ENCODE measurements at regions not wholly inside any gene's neighbourhood (a gene's known extent, or its start where the extent isn't known, plus 50 kb on each side); places are given as distances from the start of the nearest gene placed in this dataset.
"Not testable (repeated sequence)": the region's sequence is repeated elsewhere in the genome, so short reads cannot be mapped to it uniquely, and the experiment has no call there.

DNA sequence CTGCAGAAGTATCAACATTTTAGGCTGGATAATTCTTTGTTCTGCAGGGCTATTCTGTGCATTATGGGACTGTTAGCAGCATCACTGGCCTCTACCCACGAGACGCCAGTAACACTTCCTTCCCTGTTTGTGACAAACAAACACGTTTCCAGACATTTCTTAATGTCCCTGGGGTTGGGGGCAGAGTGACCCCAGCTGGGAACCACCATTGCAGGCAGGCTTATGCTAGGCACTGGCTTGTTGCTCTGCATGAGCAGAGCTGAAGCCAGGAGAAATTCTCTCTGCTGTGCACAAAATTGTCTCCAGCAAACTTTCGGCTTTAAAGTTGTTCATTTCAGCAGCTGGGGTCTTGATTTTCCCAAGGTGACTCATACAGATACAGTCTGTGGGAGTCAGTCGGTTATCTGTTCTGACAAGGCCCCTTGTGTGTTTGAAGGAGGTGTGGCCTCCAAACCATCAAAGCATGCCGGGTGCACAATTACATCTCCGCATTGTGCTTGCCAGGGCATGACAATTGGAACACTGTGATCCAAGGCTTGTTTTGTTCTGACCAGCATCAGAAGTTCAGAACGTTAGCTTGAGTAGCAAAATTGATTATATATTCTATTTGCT lies 156.4 kb upstream of the BOD1L1 start:
- H3K4me3 ChIP-seq (ENCODE audit: low read length), result no peak overlapping the region
- no peak for TF ChIP-seq ZNF274 (IDR thresholded peaks at IDR 0.05; ENCODE audit: low read depth, low read length)

DNA sequence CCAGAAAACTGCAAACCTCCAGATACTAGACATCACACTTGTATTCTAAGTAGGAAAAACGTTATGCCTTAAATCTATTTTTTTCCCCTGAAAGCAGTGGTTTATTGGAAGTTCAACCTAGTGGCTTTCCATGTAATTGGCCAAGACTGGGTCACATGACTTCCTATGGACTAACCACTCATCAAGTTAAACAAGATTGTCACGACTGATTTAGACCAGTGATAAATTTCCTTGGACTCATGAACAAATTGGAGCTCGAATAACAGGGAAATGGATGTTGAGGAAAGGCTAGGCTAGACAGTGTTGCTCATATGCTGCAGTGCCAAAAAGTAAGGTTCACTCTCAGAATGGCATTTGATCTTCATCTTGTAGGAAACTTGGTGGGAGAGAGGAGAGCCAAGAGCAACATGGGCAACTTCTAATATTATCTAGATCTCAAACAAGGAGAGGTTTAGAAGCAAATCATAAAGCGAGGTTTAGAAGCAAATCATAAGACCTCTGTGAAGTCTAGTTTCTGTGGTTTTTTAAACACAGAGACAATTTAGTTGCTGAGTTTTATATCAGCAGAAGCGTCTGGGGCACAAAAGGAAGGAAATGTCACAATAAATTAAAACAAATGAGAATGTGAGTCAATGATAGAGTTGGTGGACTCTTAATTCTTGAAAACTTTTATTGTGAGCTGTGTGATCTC lies 165.6 kb upstream of the BOD1L1 start:
- no peak overlapping the region for H3K4me3 ChIP-seq (ENCODE audit: low read length)
- no peak for TF ChIP-seq ZNF274 (IDR thresholded peaks at IDR 0.05; ENCODE audit: low read depth, low read length)

DNA sequence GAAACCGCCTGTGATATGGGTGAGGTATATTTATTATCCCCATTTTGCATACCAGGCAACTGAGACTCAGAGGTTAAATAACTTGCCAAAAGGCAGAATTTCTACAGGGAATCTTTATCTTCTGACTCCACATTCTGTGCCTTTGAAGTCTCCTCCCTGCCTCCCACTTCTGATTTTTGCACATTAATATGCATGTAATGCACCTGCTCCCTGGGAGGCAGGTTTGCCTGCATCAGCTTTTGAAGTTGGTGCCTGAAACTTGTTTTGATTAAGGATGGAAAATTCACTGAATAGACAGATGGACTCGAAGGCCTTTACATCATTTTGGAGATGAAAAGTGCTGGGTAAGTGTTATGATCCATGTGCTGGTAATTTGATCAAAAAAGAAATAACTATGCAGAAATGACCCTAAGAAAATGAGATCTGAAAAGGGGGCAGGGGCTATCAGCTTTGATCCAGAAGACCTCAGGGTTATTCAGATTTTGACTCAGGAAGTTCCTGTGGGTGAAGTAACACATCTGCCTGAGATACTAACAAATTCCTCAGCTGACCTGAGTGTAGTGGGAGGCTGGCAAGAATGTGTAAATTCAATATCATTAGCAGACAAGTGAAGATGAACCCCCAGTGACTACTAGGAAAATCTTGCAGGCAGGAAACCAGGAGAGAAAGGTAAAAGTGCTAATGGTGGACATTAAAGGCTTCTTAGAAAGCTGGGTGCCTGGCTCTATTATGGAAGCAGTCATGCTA lies 167.5 kb upstream of the BOD1L1 start:
- no peak for TF ChIP-seq ZNF274 (IDR thresholded peaks at IDR 0.05; ENCODE audit: low read depth, low read length)
- no peak overlapping the region for H3K4me3 ChIP-seq (ENCODE audit: low read length)

DNA sequence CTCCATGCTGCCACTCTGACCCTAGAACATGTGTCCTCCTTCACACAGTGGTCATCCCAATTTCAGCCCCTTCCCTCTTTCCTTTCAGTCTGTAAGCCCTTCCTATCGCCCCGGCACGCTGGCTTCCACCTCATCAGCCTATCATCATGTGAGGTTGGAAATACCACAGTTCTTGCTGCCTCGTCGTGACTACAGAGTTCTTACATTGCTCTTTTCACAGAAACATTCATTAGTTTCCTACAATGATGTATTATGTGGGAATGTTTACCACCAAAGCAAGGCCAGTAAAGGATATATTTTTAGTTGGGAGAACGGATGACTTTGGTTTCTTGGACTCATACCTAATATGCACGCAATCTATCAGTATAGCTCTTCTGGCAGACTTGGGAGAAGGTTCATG lies 169.5 kb upstream of the BOD1L1 start:
- H3K4me3 ChIP-seq (ENCODE audit: low read length), result no peak overlapping the region
- TF ChIP-seq ZNF274 (IDR thresholded peaks at IDR 0.05; ENCODE audit: low read depth, low read length), result no peak

DNA sequence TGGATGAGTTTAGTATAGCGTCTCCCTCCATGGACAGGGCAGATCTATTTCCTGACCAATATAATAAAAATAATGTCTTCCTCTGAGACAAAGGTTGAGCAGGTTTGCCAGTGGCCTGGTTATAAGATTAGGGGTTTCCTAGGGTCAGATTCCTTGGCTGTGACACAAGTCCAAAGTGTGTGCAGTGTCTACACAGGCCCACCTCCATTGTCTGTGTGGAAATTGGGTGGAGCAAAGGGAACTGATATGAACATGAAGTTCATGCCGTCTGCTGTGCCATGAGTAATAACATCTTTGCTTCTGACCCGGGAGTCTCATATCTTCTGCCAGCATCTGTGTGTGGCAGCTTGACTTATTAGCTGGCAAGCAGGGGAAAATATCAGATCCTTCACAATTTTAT lies 187.7 kb upstream of the BOD1L1 start:
- no peak for TF ChIP-seq ZNF274 (IDR thresholded peaks at IDR 0.05; ENCODE audit: low read depth, low read length)
- no peak overlapping the region for H3K4me3 ChIP-seq (ENCODE audit: low read length)

DNA sequence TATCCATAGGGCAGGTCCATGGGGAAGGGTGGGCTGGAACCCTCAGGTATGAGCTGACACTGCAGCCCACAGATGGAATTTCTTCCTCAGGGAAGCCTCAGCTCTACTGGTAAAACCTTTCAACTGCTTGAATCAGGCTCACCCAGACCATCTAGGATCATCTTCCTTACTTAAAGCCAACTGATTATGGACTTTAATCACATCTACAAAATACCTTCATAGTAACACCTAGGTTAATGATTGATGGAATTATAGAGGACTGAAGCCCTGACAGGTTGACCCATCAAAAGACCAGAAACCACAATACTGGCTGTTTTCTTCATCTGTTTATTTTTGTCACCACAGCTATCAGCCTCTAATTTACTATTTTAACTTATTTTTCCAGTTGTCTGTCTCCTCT lies 188.9 kb upstream of the BOD1L1 start:
- TF ChIP-seq ZNF274 (IDR thresholded peaks at IDR 0.05; ENCODE audit: low read depth, low read length), result no peak
- no peak overlapping the region for H3K4me3 ChIP-seq (ENCODE audit: low read length)

DNA sequence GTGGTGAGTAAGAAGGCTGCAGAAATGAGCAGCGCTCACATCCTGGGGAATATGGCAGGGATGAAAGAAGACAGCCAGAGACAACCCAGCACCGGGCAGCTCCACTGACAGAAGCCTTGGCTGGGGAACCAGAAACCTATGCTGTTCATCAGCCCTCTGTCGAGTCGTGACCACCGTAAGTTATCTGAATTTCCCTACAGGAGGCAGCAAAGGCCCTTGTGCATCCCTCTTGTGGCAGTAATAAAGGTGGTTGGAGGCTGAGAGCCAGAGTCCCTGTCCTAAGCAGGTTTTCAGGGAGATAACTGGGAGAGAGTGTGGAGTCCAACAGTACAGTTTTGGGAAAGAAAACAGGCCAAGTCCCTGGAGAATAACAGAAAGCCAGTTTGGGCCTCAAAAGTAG lies 194.0 kb upstream of the BOD1L1 start:
- H3K4me3 ChIP-seq (ENCODE audit: low read length), result no peak overlapping the region
- no peak for TF ChIP-seq ZNF274 (IDR thresholded peaks at IDR 0.05; ENCODE audit: low read depth, low read length)

DNA sequence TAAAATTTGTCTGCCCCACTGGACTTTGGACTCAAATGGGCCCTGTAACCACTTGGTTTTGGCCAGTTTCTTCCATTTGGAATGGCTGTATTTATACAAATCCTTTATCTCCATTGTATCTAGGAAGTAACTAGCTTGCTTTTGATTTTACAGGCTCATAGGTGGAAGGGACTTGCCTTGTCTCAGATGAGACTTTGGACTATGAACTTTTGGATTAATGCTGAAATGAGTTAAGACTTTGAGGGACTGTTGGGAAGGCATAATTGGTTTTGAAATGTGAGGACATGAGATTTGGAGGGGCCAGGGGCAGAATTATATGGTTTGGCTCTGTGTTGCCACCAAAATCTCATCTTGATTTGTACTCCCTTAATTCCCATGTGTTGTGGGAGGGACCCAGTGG lies 198.3 kb upstream of the BOD1L1 start:
- not testable (repeated sequence) for H3K4me3 ChIP-seq (ENCODE audit: low read length)

DNA sequence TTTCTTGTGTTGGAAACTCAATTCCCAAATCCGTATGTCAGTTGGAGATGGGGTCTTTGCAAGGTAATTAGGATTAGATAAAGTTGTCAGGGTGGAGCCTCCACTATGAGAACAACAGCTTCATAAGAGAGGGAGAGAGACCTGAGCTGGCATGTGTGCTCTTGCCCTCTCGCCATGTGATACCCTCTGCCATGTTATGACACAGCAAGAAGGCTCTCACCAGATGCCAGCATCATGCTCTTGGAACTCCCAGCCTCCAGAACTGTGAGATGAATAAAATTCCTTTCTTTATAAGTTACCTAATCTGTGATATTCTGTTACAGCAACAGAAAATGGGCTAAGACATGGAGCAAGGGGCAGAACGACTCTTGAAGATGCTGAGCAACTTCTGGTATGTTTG lies 201.9 kb upstream of the BOD1L1 start:
- no peak for TF ChIP-seq ZNF274 (IDR thresholded peaks at IDR 0.05; ENCODE audit: low read depth, low read length)
- no peak overlapping the region for H3K4me3 ChIP-seq (ENCODE audit: low read length)

DNA sequence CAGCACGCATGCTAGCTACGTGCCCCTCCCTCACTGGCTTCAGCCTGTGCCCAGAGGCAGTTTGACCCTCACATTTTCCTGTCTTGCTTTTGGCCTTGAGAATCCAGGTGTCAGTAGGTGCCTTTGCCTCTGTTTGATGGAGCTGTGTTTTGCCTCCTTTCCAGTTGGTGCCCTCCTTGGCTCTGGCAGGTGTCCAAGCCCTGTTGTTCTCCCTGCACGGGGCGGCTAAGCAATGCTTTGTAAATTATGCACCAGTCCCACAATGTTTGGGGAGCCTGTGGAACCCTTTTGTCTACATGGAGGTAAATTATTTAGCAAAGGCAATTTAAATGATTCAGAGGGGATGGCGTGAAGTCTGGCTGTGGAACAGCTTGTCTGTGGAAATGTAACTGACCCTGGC lies 202.9 kb upstream of the BOD1L1 start:
- TF ChIP-seq ZNF274 (IDR thresholded peaks at IDR 0.05; ENCODE audit: low read depth, low read length), result no peak
- no peak overlapping the region for H3K4me3 ChIP-seq (ENCODE audit: low read length)

DNA sequence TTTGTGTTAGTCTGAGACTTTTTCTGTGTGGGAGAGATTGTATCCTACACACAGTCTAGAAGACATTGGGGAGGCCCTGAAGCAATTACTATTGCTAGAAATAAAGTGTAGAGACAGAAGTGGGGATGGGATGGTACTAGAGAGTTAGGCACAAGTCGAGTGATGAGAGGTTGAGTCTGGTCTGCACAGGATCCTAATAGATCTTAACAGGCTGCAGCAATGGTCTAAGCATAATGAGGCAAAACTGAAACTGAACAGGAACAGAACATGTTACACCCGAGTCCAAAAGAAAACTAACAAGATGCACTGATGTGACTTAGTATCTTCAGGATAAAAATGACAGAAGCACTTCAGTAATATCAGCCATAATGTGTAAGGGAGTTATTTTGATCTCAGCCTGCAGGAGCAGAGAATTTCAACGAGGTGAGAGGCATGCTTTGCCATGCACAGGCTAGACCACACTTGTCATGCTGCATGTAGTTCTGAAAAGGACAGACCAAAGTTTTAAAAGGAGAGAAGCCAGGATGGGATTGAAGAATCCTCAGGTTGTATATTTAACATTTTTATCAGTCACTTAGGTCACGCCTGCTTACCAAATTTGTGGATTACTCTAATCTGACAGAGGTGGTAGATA lies 205.8 kb upstream of the BOD1L1 start:
- no peak overlapping the region for H3K4me3 ChIP-seq (ENCODE audit: low read length)
- no peak for TF ChIP-seq ZNF274 (IDR thresholded peaks at IDR 0.05; ENCODE audit: low read depth, low read length)

DNA sequence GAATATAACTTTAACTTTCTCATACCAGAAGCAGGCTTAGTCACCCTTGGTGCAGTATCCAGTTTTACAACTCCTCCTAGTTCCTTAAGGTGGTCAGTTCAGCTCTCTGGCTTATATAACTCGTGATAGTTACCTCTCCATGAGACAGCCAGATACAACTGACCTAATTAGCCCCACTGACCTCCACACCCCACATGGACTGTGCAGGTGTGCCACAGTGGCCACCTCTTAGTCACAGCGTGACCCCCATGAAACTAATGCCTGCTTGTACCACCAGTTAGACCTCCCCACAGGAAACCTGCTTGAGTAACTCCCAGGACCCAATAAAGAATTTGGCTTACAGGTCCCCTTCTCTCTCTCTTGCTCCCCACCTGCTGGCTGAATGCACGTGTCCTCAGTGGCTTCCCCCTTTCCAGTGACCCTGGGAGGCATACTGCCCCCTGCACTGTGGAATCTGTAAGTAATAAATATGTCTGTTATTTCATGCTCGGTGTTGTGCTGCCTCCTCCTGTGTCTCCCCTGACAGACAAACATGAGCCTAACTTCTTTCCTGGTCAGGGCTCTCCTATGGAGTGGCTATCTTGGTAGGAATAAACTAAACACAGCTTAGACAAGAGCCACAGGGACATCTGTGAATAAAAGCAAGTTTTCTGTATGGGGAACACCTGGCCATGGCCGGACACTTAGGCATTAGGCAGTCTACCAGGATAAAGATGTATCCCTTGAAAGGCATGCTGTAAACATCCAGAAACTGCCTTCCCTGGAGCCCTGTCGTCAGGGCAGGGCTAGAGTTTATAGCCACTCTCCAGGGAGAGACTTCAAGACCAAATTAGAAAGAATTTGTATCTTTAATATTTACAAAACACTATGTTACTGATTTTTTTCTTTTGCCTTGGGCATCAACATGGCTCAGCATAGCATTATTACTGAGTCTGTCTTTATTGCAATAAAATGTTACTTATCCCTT lies 209.7 kb upstream of the BOD1L1 start:
- no peak overlapping the region for H3K4me3 ChIP-seq (ENCODE audit: low read length)
- TF ChIP-seq ZNF274 (IDR thresholded peaks at IDR 0.05; ENCODE audit: low read depth, low read length), result no peak

DNA sequence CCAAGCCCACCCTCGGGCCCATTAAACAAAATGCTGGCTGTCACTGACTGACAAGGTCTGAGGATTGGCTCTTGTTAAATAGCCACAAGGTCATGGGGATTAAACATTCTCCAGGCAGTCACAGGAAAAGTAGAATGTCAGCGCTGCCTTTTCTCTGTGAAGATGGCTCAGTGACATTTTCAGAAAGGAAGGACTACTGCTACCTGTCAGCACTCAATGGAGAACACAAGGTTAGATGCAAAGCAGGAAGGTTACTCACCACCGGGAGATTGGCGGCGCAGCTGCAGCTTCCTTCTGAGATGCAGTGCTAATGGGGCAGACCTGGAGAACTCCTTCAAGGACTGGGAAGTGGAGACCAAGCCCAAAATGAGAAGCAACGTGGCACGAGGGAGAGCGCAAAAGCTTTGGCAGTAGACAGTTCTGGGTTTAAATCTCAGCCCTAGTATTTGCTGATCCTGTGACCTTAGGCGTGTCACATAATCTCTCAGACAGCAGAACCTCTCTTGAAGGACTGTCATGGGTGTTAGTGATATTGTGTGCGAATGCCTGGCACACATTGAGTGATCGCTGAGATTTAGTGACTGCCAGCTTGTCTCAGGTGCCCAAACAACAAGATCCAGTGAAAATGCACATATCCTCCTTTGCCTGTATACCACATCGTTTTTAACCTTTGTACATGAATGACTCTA lies 213.1 kb upstream of the BOD1L1 start:
- TF ChIP-seq ZNF274 (IDR thresholded peaks at IDR 0.05; ENCODE audit: low read depth, low read length), result no peak
- no peak overlapping the region for H3K4me3 ChIP-seq (ENCODE audit: low read length)

All from GM08714 (cell line).